Heart left ventricle (tissue), 13 donors: ENCODE measurements at regions not wholly inside any gene's neighbourhood (a gene's known extent, or its start where the extent isn't known, plus 50 kb on each side); places are given as distances from the start of the nearest gene placed in this dataset.

Source experiments
- POLR2A ChIP-seq, 2 donors: fragments of 450-650 bp; IDR thresholded peaks; one replicate each; pipeline ENCODE4 v1.6.1; 2017; ENCODE audit warnings: antibody characterized with exemption in 2 of 2, mild to moderate bottlenecking in 2 of 2, moderate library complexity in 2 of 2
- TF ChIP-seq, protein P1 (sequence below), 12 donors: fragments of 200-600 bp; sonication (generic) in 4 of 12; IDR thresholded peaks; one replicate each; pipeline versions ENCODE4 v1.5.0 to v1.8.0; 2018 to 2022; ENCODE audit warnings: antibody characterized with exemption in 12 of 12, mild to moderate bottlenecking in 5 of 12
- donor health status: ischemic (EF 13 %, LVEDD 7.1; RV severe dilation, severe dysfunction).
- donor health status: DM: no; HTN: yes; CAD: no.
- donor health status: DM: no; HTN: no; CAD: no.
- donor health status: ischemic (EF 25% LVEDD 6.9; RV normal size, moderate dysfunction).
- donor health status: ischemic (EF 25% LVEDD 5.7; RV mildly dilated, moderate dysfunction).
- donor health status: ischemic (EF 35%, LVEDD 5.7; RV mildly dilated, moderate dysfunction).
- donor health status: nonischemic (EF 11% LVEDD 7.7; RV severe dilation, severe dysfunction).
- donor health status: DM: yes; HTN: yes; CAD: no.
- donor health status: PGD.
- donor health status: ischemic (EF 29% LVEDD 5.4; RV normal size, mild dysfunction).
- donor health status: nonischemic (EF 23%, LVEDD 6.1; RV moderate dilation, normal function).

DNA sequence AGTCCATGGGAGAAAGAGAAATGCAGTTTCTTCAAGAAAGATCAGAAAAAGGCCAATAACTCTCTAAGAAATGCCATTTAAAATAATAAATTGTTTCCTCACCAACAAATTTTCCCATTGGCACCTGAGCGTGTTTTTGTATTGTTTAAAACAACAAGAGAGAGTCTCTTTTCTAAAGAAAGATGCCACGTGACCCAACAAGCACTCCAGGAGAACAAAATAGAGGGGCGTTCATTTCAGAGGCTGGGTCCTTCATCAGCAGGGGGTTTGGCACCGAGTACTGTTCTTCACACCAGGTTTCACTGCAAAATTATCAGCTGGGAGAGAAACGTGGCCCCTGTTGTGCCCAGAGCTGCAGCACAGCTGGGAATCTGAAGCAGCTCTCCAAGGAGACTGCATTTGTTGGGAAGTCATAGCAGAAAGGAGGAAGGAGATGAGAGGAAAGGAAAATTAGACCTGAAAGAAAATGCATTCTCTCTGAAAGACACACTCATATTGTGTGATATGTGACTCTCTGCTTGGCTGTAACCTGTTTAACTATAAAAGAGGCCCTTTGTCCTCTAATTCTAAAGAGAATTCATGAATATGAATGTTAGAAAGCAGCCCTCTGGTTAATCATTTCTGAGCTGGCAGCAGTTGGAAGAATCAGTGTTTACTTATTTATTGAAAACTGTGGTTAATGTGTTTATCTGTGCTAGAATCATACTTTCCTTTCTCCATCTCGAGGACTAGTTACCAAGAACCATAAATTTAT is 205.3 kb upstream of the CDH20 start:
- no peak for TF ChIP-seq POLR2A (IDR thresholded peaks at IDR 0.05)
- TF ChIP-seq, protein P1, sequence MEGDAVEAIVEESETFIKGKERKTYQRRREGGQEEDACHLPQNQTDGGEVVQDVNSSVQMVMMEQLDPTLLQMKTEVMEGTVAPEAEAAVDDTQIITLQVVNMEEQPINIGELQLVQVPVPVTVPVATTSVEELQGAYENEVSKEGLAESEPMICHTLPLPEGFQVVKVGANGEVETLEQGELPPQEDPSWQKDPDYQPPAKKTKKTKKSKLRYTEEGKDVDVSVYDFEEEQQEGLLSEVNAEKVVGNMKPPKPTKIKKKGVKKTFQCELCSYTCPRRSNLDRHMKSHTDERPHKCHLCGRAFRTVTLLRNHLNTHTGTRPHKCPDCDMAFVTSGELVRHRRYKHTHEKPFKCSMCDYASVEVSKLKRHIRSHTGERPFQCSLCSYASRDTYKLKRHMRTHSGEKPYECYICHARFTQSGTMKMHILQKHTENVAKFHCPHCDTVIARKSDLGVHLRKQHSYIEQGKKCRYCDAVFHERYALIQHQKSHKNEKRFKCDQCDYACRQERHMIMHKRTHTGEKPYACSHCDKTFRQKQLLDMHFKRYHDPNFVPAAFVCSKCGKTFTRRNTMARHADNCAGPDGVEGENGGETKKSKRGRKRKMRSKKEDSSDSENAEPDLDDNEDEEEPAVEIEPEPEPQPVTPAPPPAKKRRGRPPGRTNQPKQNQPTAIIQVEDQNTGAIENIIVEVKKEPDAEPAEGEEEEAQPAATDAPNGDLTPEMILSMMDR (IDR thresholded peaks at IDR 0.05), result no peak
